ENCODE measurements at regions not wholly inside any gene's neighbourhood (a gene's known extent, or its start where the extent isn't known, plus 50 kb on each side); places are given as distances from the start of the nearest gene placed in this dataset.
"Not testable (repeated sequence)": the region's sequence is repeated elsewhere in the genome, so short reads cannot be mapped to it uniquely, and the experiment has no call there.

DNA sequence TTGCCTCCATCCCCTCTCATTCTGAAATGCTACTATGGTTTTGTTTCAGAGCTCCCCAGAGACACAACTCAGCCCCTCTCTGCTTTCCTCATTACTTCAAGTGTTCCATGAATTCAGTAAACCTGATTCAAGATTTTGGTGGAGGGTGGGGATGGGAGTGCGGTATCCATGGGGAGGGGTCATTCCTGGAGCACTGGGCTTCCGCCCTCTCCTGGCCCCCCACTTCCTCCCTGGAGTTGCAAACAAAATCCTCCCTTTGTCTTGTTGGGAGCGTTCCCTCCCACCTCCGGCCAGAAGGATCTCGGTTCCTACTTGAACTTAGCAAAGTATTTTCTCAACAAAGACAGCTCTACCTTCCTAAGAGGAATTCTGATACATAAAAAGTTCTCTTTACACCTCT, 71.8 kb upstream of the LTA4H start:
- no peak overlapping the region for H3K4me3 ChIP-seq (ENCODE audit: insufficient read depth, low read length)
- no peaks in the 10 kb centered on the region for H4K20me1 ChIP-seq (ENCODE audit: insufficient read depth, low read length)
- H3K27ac ChIP-seq (ENCODE audit: low read depth, low read length): no peak overlapping the region
- no peaks in the 10 kb centered on the region for H3K36me3 ChIP-seq (ENCODE audit: insufficient read depth, low read length)
- no peaks in the 10 kb centered on the region for H3K79me2 ChIP-seq (ENCODE audit: insufficient read depth, low read length)
- H3K4me1 ChIP-seq (ENCODE audit: insufficient read depth, low read length): no peaks in the 10 kb centered on the region
- no peak overlapping the region for H3K4me2 ChIP-seq (ENCODE audit: insufficient read depth, low read length)
- peak; percentile 82 for DNase-seq (ENCODE audit: insufficient read length, low spot score, missing footprints)
- no peaks in the 10 kb centered on the region for H3K27me3 ChIP-seq (ENCODE audit: insufficient read depth, low read length)
- H3K9me3 ChIP-seq (ENCODE audit: low read depth, low read length): no peaks in the 10 kb centered on the region
- TF ChIP-seq, protein P1, sequence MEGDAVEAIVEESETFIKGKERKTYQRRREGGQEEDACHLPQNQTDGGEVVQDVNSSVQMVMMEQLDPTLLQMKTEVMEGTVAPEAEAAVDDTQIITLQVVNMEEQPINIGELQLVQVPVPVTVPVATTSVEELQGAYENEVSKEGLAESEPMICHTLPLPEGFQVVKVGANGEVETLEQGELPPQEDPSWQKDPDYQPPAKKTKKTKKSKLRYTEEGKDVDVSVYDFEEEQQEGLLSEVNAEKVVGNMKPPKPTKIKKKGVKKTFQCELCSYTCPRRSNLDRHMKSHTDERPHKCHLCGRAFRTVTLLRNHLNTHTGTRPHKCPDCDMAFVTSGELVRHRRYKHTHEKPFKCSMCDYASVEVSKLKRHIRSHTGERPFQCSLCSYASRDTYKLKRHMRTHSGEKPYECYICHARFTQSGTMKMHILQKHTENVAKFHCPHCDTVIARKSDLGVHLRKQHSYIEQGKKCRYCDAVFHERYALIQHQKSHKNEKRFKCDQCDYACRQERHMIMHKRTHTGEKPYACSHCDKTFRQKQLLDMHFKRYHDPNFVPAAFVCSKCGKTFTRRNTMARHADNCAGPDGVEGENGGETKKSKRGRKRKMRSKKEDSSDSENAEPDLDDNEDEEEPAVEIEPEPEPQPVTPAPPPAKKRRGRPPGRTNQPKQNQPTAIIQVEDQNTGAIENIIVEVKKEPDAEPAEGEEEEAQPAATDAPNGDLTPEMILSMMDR (IDR thresholded peaks at IDR 0.05; ENCODE audit: extremely low read depth, low read depth, low read length): no peak
- H2AFZ ChIP-seq (ENCODE audit: low read length): no peak overlapping the region

DNA sequence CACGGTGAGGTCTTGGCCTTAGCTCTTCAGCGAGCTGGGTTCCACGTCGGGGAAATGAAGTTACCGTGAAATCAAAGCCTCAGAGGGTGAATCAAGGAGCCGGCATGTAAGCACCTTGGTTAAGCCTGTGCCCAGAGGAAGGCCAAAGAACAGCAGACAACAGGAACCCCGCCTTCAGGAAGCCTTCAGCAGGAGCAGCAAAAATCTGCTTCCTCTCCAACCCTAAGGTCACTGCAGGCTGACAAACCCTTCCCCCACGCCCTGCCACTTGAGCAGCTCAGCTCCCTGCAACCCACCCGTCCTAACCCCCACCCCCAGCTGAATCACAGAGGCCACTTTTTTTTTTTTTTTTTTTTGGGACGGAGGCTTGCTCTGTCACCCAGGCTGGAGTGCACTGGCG, 72.9 kb upstream of the LTA4H start:
- Histone ChIP-seq H4K20me1 (ENCODE audit: insufficient read depth, low read length) (no peaks in the 10 kb centered on the region), H3K27me3 (ENCODE audit: insufficient read depth, low read length) (no peaks in the 10 kb centered on the region), H3K9me3 (ENCODE audit: low read depth, low read length) (no peaks in the 10 kb centered on the region), H3K4me3 (ENCODE audit: insufficient read depth, low read length) (no peak overlapping the region), H3K79me2 (ENCODE audit: insufficient read depth, low read length) (no peaks in the 10 kb centered on the region), H3K27ac (ENCODE audit: low read depth, low read length) (no peak overlapping the region), H3K36me3 (ENCODE audit: insufficient read depth, low read length) (no peaks in the 10 kb centered on the region), H2AFZ (ENCODE audit: low read length) (no peak overlapping the region), H3K4me2 (ENCODE audit: insufficient read depth, low read length) (no peak overlapping the region), H3K4me1 (ENCODE audit: insufficient read depth, low read length) (no peaks in the 10 kb centered on the region)
- TF ChIP-seq, protein P1 (IDR thresholded peaks at IDR 0.05; ENCODE audit: extremely low read depth, low read depth, low read length): no peak
- no peak for DNase-seq (ENCODE audit: insufficient read length, low spot score, missing footprints)

DNA sequence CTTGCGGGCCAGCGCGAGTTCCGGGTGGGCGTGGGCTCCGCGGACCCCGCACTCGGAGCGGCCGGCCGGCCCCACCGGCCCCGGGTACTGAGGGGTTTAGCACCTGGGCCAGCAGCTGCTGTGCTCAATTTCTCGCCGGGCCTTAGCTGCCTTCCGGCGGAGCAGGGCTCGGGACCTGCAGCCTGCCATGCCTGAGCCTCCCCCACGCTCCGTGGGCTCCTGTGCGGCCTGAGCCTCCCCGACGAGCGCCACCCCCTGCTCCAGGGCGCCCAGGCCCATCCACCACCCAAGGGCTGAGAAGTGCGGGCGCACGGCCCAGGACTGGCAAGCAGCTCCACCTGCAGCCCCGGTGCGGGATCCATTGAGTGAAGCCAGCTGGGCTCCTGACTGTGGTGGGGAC, 73.6 kb upstream of the LTA4H start:
- not testable (repeated sequence) for H3K4me3 ChIP-seq (ENCODE audit: insufficient read depth, low read length); H2AFZ ChIP-seq (ENCODE audit: low read length); H3K36me3 ChIP-seq (ENCODE audit: insufficient read depth, low read length); H3K4me1 ChIP-seq (ENCODE audit: insufficient read depth, low read length); DNase-seq (ENCODE audit: insufficient read length, low spot score, missing footprints); H3K27me3 ChIP-seq (ENCODE audit: insufficient read depth, low read length); H3K79me2 ChIP-seq (ENCODE audit: insufficient read depth, low read length); H3K4me2 ChIP-seq (ENCODE audit: insufficient read depth, low read length); H4K20me1 ChIP-seq (ENCODE audit: insufficient read depth, low read length); H3K27ac ChIP-seq (ENCODE audit: low read depth, low read length); H3K9me3 ChIP-seq (ENCODE audit: low read depth, low read length)

DNA sequence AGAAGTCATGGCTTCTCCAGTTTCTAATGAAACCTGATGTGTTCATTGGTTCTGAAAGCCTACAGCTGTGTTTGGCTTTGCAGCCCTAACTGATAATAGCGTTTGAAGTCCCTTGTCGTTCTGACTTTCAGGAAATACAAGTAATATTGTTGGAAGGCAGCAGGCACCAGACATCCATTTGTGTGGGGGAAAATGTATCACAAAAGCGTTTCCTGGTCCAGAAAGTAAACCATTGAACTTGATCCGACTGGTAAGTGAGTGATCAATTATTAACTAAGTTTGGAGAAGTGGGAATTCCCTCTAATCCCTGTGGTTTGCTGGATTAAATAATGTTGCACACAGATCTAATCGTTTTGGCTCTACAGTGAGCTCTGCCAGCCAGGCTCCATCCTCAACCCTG, 77.3 kb upstream of the LTA4H start:
- H3K79me2 ChIP-seq (ENCODE audit: insufficient read depth, low read length): no peaks in the 10 kb centered on the region
- H3K4me2 ChIP-seq (ENCODE audit: insufficient read depth, low read length): no peak overlapping the region
- H3K4me3 ChIP-seq (ENCODE audit: insufficient read depth, low read length): no peak overlapping the region
- H3K27ac ChIP-seq (ENCODE audit: low read depth, low read length): no peak overlapping the region
- no peaks in the 10 kb centered on the region for H3K4me1 ChIP-seq (ENCODE audit: insufficient read depth, low read length)
- no peaks in the 10 kb centered on the region for H3K9me3 ChIP-seq (ENCODE audit: low read depth, low read length)
- H2AFZ ChIP-seq (ENCODE audit: low read length): no peak overlapping the region
- H3K27me3 ChIP-seq (ENCODE audit: insufficient read depth, low read length): no peaks in the 10 kb centered on the region
- DNase-seq (ENCODE audit: insufficient read length, low spot score, missing footprints): no peak
- no peaks in the 10 kb centered on the region for H3K36me3 ChIP-seq (ENCODE audit: insufficient read depth, low read length)
- TF ChIP-seq, protein P1 (IDR thresholded peaks at IDR 0.05; ENCODE audit: extremely low read depth, low read depth, low read length): no peak
- no peaks in the 10 kb centered on the region for H4K20me1 ChIP-seq (ENCODE audit: insufficient read depth, low read length)

DNA sequence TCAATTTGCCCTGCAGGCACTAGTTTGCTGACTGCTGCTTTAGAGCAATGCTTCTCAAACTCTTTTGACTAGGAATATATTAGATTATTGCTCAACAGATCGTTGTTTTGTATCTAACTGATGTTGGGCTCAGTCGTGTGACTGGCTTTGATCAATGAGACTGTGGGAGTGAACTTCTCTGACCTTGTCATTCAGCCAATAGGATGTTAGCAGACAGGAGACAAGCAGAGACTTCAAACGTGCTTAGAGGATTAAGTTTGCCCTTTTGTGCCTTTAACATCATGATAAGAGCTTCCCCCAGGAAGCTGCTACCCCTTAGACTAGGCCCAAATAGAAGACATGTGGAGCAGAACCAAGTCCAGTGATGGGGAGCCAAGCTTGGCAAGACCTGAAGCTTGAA, 76.7 kb upstream of the ELK3 start:
- Histone ChIP-seq H3K4me3 (ENCODE audit: insufficient read depth, low read length) (no peak overlapping the region), H2AFZ (ENCODE audit: low read length) (no peak overlapping the region), H3K4me1 (ENCODE audit: insufficient read depth, low read length) (peaks cover 3% of the 10 kb centered on the region), H3K9me3 (ENCODE audit: low read depth, low read length) (no peaks in the 10 kb centered on the region), H3K27ac (ENCODE audit: low read depth, low read length) (no peak overlapping the region), H3K36me3 (ENCODE audit: insufficient read depth, low read length) (no peaks in the 10 kb centered on the region), H3K79me2 (ENCODE audit: insufficient read depth, low read length) (no peaks in the 10 kb centered on the region), H3K27me3 (ENCODE audit: insufficient read depth, low read length) (no peaks in the 10 kb centered on the region), H3K4me2 (ENCODE audit: insufficient read depth, low read length) (no peak overlapping the region), H4K20me1 (ENCODE audit: insufficient read depth, low read length) (no peaks in the 10 kb centered on the region)
- TF ChIP-seq, protein P1 (IDR thresholded peaks at IDR 0.05; ENCODE audit: extremely low read depth, low read depth, low read length): no peak
- DNase-seq (ENCODE audit: insufficient read length, low spot score, missing footprints): no peak
